ENCODE measurements at regions not wholly inside any gene's neighbourhood (a gene's known extent, or its start where the extent isn't known, plus 50 kb on each side); places are given as distances from the start of the nearest gene placed in this dataset.

DNA sequence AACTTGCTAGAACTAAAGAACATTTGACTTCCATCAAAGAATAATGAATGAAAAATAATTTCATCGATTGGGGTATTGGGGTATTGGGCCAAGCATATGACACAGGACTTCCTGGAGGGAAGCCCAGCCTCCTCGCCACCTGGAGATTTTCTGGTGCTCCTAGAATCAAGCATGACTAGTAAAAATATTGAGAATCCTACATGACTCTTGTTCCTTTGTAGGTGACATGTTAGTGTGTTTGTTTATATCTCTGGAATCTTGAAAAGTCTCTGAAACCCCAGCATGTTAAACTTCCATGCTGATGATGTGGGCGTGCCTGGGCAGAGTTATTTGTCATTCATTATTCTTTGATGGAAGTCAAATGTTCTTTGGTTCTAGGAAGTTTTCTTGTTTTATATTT, 90.1 kb upstream of the EPHB3 start:
- no peak for DNase-seq (ENCODE audit: low read depth, low spot score)
- ChIA-PET CTCF (interaction anchor here (6.2 to 6.5 kb wide), 3 partner anchors 42 to 100 kb away, joined by 46 to 81 read pairs (median 60); no protein-coding TSS in a partner anchor), POLR2A (interaction anchor here (0.6 kb wide), 1 partner anchor 24 kb away, joined by 6 read pairs; no protein-coding TSS in a partner anchor)
- TF ChIP-seq, protein P1, sequence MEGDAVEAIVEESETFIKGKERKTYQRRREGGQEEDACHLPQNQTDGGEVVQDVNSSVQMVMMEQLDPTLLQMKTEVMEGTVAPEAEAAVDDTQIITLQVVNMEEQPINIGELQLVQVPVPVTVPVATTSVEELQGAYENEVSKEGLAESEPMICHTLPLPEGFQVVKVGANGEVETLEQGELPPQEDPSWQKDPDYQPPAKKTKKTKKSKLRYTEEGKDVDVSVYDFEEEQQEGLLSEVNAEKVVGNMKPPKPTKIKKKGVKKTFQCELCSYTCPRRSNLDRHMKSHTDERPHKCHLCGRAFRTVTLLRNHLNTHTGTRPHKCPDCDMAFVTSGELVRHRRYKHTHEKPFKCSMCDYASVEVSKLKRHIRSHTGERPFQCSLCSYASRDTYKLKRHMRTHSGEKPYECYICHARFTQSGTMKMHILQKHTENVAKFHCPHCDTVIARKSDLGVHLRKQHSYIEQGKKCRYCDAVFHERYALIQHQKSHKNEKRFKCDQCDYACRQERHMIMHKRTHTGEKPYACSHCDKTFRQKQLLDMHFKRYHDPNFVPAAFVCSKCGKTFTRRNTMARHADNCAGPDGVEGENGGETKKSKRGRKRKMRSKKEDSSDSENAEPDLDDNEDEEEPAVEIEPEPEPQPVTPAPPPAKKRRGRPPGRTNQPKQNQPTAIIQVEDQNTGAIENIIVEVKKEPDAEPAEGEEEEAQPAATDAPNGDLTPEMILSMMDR (IDR thresholded peaks at IDR 0.05; ENCODE audit: insufficient read depth, low read length, missing control alignments): no peak
- no peak overlapping the region for H3K4me3 ChIP-seq (ENCODE audit: low read depth, low read length)

DNA sequence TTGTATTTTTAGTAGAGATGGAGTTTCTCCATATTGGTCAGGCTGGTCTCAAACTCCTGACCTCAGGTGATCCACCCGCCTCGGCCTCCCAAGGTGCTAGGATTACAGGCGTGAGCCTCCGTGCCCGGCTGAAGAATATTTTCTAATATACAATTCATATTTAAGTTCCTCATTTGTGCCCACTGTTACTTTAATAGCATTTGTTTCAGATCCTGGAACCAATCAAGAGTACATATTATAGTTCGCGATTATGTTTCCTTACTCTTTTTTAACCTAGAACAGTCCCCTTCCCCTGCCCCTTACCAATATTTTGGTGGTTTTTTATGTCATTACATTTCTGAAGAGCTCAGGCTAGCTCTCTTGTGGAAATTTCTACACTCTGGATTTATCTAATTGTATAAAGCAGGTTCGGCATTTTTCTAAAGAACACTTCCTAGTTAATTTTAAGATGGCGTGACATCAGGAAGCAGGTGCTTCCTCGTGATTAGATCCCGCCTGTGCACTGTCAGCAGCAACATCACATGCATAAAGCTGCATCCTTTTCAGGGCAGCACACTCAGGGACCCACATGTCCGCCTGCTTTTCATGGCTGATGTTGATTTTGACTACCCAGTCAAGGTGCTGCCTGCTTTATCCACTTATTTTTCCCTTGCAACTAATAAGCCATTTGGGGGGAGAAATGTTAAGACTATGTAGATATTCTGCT, 88.7 kb upstream of the EPHB3 start:
- no peak for DNase-seq (ENCODE audit: low read depth, low spot score)
- CTCF ChIA-PET: interaction anchor here (6.5 kb wide), 1 partner anchor 40 kb away, joined by 46 read pairs; no protein-coding TSS in a partner anchor
- TF ChIP-seq, protein P1 (IDR thresholded peaks at IDR 0.05; ENCODE audit: insufficient read depth, low read length, missing control alignments): no peak

DNA sequence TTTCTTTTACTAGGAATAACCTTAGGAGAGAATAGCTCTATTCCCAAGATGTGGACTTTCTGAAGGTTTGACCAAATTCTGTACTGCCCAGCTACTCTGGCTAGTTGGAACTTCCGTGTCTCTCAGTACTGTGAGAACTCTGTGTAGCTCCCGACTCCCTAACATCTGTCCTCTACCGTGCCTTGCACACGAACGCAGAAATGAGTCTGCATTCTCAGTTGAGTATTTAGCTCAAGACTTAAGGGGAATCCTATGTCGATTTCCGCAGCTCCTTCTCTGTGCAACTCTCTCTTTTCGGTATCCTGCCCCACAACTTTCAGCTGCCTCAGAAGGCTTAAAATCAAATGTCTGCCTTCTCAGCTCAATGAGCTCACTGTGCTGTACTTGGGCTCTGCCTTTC, 86.7 kb upstream of the EPHB3 start:
- CTCF ChIA-PET: interaction anchor here (0.9 to 6.5 kb wide), 6 partner anchors 9 to 103 kb away, joined by 3 to 46 read pairs (median 6); no protein-coding TSS in a partner anchor

More for the DNA sequence above, 88.7 kb upstream of the EPHB3 start:
- POLR2A ChIA-PET: no interaction called here
- no peak overlapping the region for H3K4me3 ChIP-seq (ENCODE audit: low read depth, low read length)

DNA sequence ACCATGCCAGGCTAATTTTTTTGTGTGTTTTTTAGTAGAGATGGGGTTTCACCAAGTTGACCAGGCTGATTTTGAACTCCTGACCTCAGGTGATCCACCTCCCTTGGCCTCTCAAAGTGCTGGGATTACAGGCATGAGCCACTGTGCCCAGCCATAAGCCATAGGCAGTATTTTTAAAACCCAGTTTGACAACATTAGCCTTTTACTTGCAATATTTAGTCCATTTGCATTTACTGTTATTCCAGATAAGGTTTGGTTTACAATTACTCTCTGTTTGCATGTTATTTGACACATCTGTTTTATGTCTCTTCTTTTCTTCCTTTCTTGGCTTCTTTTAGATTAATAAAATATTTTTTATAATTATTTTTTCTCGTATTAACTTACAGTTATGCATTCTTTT, 83.6 kb upstream of the EPHB3 start:
- CTCF ChIA-PET: interaction anchor here (0.9 to 6.5 kb wide), 3 partner anchors 9 to 36 kb away, joined by 3 to 46 read pairs (median 31); no protein-coding TSS in a partner anchor
- TF ChIP-seq, protein P1 (IDR thresholded peaks at IDR 0.05; ENCODE audit: insufficient read depth, low read length, missing control alignments): no peak
- no peak overlapping the region for H3K4me3 ChIP-seq (ENCODE audit: low read depth, low read length)
- DNase-seq (ENCODE audit: low read depth, low spot score): no peak
- POLR2A ChIA-PET: no interaction called here

More for the DNA sequence above, 86.7 kb upstream of the EPHB3 start:
- TF ChIP-seq, protein P1 (IDR thresholded peaks at IDR 0.05; ENCODE audit: insufficient read depth, low read length, missing control alignments): no peak
- POLR2A ChIA-PET: interaction anchor here (0.7 kb wide), 1 partner anchor 101 kb away, joined by 4 read pairs; no protein-coding TSS in a partner anchor
- DNase-seq (ENCODE audit: low read depth, low spot score): no peak
- no peak overlapping the region for H3K4me3 ChIP-seq (ENCODE audit: low read depth, low read length)

DNA sequence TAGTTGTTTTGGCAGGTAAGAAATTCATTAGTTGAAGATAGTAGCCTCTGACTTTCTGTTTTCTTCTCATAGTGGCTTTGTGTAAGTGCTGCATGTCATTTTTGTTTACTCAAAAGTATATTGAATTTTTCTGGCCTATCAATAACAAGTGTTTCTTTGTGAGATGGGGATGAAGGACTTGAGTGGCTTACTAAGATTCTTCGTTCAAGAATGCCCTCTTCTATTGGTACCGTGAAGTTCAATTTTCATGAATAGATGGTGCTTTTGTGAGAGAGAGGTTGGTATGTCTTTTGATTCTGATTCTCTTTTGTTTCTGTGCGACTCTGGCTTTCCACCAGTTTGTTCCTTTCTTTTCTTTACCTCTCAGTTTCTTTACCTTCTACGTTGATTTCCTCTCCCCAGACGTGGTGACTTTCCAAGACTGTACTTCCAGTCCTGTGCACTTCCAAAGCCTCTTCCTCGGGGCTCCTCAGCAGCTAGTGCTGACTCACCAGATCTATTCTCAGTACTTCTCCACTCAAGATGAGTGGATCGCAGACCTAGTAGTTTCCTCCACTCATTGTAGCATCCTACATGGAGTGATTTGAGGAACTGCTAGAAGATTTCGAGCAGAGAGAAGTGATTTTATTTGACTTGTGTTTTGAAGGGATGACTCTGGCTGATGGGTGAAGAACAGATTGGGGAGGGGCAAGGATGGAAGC, 82.0 kb upstream of the EPHB3 start:
- TF ChIP-seq, protein P1 (IDR thresholded peaks at IDR 0.05; ENCODE audit: insufficient read depth, low read length, missing control alignments): no peak
- ChIA-PET CTCF (interaction anchor here (2.0 to 6.0 kb wide), 2 partner anchors 11 to 34 kb away, joined by 8 to 31 read pairs; no protein-coding TSS in a partner anchor), POLR2A (no interaction called here)

DNA sequence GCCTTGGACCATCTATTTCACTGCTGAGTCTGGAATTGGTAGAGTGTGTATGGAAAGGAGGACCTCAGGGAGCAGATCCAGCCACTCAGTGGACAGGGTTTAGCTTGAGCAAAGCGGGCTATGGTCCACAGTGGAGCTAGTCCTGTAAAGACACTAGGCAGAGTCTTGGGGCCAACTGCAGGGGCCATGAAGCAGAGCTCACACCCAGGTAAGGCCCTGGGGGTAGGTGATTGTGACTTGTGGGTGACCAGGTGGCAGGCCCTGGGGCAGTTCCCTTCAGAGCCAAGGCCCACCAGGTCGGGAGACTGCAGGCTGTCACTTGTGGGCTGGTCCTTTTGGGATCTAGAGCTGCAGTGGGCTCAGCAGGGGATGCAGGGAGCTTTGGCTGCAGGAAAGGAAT, 80.8 kb upstream of the EPHB3 start:
- TF ChIP-seq, protein P1 (IDR thresholded peaks at IDR 0.05; ENCODE audit: insufficient read depth, low read length, missing control alignments): no peak
- H3K4me3 ChIP-seq (ENCODE audit: low read depth, low read length): no peak overlapping the region
- ChIA-PET CTCF (interaction anchor here (2.0 to 6.0 kb wide), 2 partner anchors 12 to 33 kb away, joined by 8 to 31 read pairs; no protein-coding TSS in a partner anchor), POLR2A (no interaction called here)
- no peak for DNase-seq (ENCODE audit: low read depth, low spot score)

More for the DNA sequence above, 82.0 kb upstream of the EPHB3 start:
- no peak overlapping the region for H3K4me3 ChIP-seq (ENCODE audit: low read depth, low read length)
- no peak for DNase-seq (ENCODE audit: low read depth, low spot score)
